Medulla oblongata (tissue), 1 donor: ENCODE measurements at regions not wholly inside any gene's neighbourhood (a gene's known extent, or its start where the extent isn't known, plus 50 kb on each side); places are given as distances from the start of the nearest gene placed in this dataset.

Source experiments
- DNase-seq: peaks from one replicate; pipeline ENCODE4 v3.0.0-alpha.2; 2015; ENCODE audit errors: extremely low spot score

GRCh38 chr9:129270205-129270604 lies 92.1 kb upstream of the IER5L start:
- DNase-seq, result no peak

DNA sequence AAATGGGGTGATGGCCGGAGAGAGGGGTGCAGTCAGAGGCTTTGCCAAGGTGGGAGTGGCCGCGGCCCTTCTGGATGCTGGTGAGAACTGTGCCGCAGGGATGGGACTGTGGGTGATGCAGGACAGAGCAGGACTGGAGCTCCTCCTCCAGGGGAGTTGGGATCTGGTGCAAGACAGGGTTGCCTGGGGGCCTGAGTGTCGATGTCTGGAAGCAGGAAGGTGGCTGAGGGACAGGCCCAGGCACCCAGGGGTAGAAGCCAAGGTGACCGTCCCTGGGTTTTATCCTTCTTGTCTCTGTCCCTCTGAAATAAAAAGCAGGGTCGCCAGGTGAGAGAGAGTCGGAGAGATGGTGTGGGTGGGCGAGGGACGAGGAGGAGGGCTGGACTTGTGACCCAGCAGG lies 89.1 kb upstream of the IER5L start:
- no peak for DNase-seq

DNA sequence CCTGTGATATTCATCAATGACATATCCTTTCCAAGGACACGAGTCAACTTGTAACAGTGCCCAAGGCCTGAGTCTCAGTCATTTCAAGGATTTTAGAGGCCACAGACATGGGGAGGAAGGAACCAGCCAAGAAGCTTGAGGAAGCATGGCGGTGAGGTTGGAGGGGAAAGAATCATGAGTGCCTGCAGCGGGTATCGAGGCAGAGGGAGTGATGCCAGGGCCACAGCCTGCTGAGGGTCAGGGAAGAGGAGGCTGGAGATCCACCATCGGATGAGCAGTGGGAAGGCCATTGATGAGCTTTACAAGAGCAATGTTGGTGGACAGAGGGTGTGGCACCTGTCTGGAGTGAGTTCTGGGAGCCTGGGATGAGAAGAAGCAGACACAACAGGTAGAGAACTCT lies 88.5 kb upstream of the IER5L start:
- DNase-seq, result no peak

- no peak for DNase-seq
Measured at GRCh38 chr9:129264388-129264787, 86.3 kb upstream of the IER5L start.

DNA sequence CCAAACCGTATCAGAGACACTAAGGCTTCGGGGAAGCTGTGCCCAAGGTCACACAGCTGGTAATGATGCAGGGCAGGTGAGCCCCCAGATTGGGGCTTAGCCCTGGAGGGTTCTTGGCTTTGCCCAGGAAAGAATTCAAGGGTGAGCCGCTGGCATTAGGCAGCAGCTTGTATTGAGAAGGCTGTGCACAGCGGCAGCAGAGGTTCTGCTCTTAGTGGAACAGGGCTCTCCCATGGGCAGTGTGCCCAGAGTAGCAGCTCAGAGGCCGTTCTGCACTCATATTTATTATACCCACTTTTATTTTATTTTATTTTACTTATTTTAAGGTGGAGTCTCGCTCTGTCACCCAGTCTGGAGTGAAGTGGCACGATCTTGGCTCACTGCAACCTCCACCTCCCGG lies 85.8 kb upstream of the IER5L start:
- DNase-seq, result no peak

DNA sequence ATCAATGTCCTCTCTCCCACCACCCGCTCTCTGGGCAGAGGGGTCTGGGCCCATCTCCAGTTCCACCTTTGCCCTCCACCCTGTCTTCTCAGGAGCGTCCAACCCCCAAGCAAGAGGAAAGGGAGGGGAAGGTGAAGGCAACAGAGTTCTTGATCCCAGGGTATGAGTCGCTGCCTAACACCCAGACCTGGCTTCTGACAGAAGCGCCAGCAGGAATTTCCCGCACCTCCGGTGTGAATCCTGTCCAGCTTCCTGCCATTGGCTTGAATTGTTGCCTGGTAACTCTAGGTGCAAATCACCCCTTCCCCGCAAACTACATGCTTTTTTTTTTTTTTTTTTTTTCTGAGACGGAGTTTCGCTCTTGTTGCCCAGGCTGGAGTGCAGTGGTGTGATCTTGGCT lies 84.2 kb upstream of the IER5L start:
- DNase-seq, result no peak

- no peak for DNase-seq
Measured at GRCh38 chr9:129259375-129259774, 81.3 kb upstream of the IER5L start.

GRCh38 chr9:129258823-129259301 lies 80.8 kb upstream of the IER5L start:
- no peak for DNase-seq

DNA sequence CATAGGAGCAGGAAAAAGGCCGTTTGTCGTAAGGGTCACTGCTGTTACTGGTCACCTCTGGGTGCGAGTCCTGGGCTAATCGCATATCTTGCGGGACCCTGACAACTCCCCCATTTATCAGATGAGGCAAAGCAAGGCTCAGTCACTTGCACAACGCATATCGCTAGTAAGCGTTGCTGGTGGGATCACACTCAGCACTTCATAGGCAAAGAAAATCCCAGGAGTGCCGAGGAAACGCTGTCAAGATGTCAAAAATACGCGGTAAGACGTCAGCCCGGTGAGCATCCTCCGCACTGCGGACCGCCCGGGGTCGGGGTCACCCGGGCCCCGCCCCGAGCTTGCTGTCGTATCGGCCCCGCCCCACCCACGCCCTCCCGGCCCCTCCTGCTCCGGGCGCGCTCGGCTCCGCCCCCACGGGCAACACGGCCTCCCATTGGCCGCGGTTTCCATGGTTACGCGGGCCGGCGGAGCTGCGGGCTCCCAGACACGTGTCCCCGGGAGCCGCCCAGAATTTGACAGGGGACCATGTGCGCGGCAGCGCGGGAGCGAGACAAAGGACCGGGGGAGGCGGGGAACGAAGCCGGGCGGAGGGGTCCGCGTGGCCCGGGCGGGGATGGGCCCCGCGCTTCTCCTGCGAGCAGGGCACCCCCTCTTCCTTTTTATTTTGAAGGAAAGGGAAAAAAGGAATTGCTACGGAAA lies 80.2 kb upstream of the IER5L start:
- peak; percentile 87 for DNase-seq

DNA sequence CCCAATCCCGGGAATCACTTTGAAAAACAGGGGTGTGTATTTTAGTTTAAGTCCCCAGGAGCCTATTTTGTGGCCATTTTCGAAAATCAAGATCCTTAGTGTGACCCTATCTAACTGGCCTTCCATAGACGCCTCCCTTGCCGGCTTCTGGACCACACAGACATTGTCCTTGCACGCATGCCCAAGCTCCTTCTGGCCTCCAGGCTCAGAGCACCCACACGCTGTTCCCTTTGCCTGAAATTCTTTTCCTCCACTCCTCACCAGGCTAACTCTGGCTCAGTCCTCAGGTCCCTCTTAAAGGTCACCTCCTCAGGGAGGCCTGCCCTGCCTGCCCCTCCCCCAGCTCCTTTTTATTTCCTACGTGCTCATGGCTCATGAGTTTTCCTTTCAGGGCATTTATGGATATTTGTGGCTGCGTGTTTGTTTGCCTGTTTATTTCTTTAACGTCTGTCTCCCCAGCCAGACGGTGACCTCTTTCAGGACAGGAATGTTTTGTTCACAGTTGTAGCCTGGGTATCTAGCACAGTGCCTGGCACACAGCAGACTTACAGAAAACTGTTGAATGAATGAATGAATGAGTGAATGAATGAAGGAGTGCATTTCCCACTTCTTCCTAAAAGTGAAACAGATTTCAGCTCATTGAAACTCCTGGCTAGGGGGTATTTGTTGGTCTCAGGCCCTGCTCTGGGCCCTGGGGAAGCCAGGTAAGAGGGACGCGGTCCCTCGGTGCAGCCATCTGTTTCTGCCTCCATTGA lies 79.1 kb upstream of the IER5L start:
- no peak for DNase-seq

DNA sequence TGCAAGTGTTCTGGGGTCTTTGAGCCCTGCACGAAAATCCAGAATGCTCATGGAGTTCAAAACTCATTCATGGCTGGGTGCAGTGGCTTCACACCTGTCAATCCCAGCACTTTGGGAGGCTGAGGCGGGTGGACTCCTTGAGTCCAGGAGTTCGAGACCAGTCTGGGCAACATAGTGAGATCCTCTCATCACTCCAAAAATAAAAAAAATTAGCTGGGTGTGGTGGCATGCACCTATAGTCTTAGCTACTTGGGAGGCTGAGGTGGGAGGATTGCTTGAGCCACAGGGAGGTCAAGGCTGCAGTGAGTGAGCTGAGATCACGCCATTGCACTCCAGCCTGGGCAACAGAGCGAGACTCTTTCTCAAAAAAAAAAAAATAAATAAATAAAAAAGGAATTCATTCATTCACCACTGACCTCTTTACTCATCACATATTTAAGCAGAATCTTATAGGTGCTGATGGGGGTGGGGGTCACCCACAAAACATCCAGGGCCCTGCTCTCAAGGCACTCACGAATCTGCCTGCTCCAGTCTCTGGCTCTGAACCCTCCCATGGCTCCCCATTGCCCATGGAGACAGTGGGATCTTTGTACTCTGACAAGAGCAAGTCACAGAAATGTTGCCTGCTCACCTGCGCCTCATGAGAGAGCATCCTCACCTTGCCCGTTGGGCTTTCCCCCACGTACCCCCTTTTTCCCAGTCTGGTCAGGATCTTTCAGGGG lies 76.7 kb upstream of the IER5L start:
- DNase-seq, result no peak

DNA sequence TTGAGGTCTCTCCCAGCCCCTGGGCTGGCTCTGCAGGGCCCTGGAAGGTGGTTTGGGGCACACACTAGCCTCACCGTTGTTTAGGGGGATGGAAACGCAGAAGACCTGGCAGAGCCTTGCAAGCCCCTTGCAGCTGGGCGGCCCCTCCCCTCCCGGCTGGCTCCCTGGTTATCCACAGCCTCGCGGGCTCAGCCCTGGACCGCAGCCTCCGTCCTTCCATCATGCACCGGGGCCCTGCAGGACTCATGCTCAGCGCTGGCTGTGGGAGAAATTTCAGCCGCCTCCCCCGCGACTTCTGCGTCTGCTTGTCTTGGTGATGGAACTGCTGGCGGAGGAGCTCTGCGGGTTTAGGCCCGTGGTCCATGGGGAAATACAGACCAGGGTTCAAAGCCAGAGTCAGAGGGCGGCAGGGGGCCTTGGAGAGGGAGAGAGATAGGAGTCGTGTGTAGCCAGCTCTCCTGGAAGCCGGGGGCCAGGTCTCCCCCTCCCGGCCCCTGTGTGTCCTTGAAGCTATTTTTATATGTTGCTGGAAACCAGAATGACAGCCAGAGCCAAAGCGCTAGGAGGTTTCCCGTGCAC lies 75.8 kb upstream of the IER5L start:
- no peak for DNase-seq

DNA sequence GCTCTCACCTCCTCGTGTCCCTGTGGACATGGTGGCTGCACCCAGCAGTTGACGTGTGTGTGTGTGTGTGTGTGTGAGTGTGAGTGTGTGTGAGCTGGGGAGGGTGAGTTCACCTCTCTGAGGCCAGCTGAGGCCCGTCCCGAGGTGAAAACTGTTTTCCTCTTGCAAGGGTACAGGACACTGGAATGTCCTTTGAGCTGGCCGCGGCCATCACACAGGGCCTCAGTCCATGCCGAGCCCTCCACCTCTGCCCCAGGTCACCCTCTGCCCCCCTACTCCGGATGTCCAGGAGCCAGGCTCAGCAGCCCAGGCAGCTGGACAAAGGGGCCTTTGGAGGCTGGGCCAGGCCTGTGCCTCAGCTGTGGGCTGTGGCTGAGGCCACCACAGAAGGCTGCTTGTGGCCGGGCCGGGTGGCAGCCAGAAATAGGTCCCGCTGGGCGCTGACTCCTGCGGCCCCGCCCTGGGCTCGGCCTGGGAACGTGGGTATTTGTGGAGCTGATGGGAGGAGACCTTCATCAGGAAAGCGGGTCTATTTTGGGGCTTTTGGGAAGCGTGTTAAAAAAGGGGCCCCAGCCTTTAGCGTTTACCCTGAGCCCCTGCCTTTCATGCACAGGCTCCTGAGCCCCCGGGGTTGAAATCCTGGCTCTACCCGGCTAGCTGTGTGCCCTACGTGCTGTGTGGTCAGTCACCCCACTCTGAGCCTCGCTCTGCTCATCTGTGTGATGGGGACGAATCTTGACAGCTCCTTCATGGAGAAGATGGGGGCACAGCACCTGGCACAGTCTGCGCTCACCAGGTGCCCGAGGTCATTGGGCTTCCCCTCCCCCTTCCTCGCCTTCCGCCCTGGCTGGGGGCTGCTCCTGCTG lies 75.1 kb upstream of the IER5L start:
- DNase-seq, result peak; percentile 72

DNA sequence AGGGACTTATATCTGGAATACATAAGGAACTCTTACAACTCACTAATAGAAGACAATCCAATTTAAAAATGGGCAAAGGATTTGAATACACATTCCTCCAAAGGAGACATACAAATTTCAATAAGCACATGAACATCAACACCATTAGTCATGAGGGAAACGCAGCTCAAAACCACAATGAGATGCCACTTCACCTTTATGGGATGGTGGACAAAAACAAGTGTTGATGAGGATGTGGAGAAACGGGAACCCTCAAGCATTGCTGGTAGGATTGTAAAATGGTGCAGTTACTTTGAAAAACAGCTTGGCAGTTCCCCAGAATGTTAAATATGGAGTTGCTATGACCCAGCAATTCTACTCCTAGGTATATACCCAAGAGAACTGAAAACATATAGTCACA lies 72.7 kb upstream of the IER5L start:
- no peak for DNase-seq

DNA sequence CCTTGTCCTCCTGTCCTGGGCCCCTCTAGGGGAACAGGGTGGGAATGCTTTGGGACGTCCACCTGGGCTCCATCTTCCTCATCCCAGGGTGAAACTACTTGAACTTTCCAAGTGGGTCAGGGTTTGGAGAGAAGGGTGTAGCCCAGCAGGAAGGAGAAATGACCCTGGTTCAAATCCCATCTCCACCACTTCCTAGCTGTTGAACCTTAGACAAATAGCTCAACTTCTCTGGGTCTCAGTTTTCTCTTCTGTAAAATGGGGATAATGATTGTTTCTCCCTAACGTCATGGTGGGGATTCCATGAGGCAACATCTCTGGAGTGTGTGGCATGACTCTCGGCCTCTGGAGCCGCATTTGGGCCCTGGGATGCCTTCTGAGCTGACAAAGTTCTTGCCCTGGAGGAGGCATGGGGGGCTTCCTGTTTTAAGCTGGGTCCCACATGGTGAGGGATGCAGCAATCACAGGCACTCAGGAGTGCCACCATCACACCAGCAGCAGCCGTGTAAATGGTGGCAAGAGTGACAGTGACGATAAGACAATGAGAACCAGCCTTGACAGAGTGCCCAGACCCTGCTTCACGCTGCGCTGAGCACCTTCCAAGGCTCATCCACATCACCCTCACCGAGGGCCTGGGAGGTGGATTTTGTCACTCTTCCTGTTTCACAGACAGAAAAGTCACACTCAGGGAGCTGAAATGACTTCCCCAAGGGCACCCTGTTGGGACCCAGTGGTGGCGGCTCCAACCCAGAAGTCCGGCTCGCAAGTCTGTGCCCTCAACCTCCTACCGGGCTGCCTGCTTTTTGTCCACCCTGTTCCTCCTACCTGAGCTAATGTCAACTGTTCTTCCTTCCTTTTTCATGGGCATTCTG lies 69.5 kb upstream of the IER5L start:
- DNase-seq, result no peak

DNA sequence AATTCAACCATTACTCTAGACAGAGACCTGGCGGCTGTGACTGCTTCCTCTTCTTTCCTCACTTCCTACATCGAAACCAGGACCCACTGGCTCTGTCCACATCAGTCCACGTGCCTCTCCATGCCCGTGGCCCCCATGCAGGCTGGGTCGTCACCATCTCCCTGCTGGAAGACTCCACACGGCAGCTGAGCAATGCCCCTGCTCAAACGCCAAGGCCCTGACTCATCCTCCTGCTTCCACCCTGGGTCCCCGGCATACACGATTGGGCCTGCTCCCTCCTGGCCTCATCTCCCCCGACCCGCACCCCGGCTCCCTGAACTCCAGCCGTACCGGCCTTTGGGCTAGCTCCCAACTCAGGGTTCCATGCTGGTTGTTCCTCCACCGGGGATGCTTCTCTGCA lies 67.2 kb upstream of the IER5L start:
- DNase-seq, result no peak

DNA sequence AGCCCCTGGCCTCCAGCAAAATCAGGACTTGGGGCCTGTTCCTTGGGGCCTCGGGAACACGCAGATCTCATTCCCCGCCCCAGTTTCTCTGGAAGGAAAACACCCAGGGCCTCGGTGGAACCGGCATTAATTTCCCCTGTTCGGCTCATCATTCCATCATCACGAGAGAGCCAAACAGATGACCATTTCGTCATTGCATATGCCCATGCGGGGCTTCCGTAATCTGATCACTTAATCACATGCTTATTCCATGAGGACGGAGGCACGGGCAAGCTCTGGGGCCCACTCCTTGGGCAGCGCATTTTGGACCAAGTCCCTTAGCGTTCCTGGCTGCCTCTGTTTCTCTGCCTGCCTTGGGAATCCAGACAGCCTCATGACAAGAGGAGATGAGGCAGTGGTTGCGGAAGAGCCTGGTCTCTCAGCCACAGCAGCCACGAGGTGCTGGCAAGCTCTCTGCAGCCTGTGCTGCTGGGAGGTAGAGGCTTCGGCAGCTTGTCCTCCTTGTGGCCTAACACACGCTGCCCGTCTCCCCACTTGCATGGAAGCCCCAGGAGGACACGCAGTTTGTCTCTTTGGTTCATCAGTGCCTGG lies 65.0 kb upstream of the IER5L start:
- peak; percentile 18 for DNase-seq

DNA sequence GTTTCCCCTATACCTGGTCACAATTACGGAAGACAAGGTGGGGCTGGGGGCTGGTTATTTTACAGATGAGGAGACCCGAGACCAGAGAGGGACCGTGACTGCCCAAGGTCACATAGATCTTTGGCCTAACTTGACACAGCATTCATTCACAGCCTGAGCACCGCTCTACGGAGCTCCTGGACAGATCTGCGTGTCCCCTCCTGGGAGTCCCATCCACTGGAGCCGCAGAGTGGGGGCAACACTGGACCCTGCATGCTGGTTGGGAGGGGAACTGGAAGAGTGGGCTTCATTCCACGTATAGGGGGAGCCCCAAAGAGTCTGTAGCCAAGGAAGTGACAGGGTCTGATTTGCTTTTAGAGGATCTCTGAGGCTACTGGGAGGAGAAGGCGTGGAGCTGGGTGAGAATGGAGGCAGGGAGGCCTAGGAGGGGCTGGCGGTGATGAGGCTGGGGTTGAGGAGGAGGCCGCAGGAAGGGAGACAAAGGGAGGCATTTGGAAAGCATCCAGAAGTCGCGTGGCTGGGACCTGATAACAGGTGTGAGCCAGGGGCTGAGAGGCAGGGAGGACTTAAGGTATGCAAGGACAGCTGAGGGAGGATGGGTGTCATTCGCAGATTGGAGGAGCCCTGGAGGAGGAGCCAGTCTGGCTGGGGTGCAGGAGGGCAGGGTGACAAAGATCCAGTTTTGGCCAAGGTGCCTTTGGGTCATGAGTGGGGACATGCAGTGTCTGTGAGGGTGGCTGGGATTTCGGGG lies 64.3 kb upstream of the IER5L start:
- no peak for DNase-seq

DNA sequence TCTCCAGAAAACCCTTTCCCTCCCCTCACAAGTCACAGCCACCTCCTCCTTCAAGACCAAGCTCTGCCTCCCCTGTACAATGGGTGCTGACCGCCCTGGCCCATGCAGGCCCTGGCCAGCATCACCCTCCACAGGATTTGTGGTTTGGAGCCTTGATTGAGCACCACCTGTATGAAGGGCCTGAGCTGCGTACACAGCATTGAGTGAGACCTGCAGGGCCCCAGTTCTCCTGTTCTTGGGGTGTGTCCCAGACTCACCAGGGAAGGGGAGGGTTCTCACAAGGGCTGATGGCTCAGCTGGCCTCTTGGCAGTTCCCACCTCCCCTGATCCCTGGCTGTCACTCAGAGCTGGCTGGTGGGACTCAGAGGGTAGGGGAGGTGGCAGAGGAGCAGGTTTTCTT lies 63.7 kb upstream of the IER5L start:
- DNase-seq, result no peak
